Mesenchymal stem cell (in vitro differentiated cells and primary cell): ENCODE measurements at regions not wholly inside any gene's neighbourhood (a gene's known extent, or its start where the extent isn't known, plus 50 kb on each side); places are given as distances from the start of the nearest gene placed in this dataset.

ENCODE experiments used
- DNase-seq: peaks from one replicate; pipeline ENCODE4 v3.0.0-alpha.2; 2013
- H2AFZ ChIP-seq: one replicate; pipeline ENCODE4 v1.6.1; 2013; ENCODE audit warnings: low read depth, mild to moderate bottlenecking, control low read depth, inconsistent platforms, low read length, moderate library complexity
- H2AK5ac ChIP-seq: 2 replicates; pipeline ENCODE4 v1.6.1; 2013; ENCODE audit warnings: low read length, moderate library complexity, mild to moderate bottlenecking, inconsistent platforms; ENCODE audit not compliant: severe bottlenecking
- H2BK120ac ChIP-seq: one replicate; pipeline ENCODE4 v1.6.1; 2013; ENCODE audit warnings: low read depth, mild to moderate bottlenecking, inconsistent platforms, low read length, moderate library complexity
- H2BK12ac ChIP-seq, 2 experiments: one replicate each; pipeline ENCODE4 v1.6.1; 2013; ENCODE audit warnings: inconsistent platforms in 2 of 2, low read length in 2 of 2, mild to moderate bottlenecking in 2 of 2, moderate library complexity in 2 of 2, control low read depth in 1 of 2
- H2BK15ac ChIP-seq: one replicate; pipeline ENCODE4 v1.6.1; 2013; ENCODE audit warnings: mild to moderate bottlenecking, low read depth, inconsistent platforms; ENCODE audit not compliant: poor library complexity, severe bottlenecking
- H2BK5ac ChIP-seq: 2 replicates; pipeline ENCODE4 v1.6.1; 2013; ENCODE audit warnings: low read depth, mild to moderate bottlenecking, low read length, control low read depth, inconsistent platforms; ENCODE audit not compliant: poor library complexity, severe bottlenecking
- H3K14ac ChIP-seq, 2 experiments: one replicate each; pipeline ENCODE4 v1.6.1; 2013; ENCODE audit warnings: inconsistent platforms in 2 of 2, low read length in 2 of 2, control low read depth in 1 of 2, mild to moderate bottlenecking in 1 of 2, moderate library complexity in 1 of 2
- H3K18ac ChIP-seq, 2 experiments: one replicate each; pipeline ENCODE4 v1.6.1; 2013; ENCODE audit warnings: inconsistent platforms in 2 of 2, low read length in 2 of 2, control low read depth in 1 of 2, low read depth in 1 of 2, mild to moderate bottlenecking in 1 of 2
- H3K23ac ChIP-seq, 2 experiments: one replicate each; pipeline ENCODE4 v1.6.1; 2013; ENCODE audit warnings: inconsistent platforms in 2 of 2, low read length in 2 of 2, mild to moderate bottlenecking in 2 of 2, moderate library complexity in 2 of 2, control low read depth in 1 of 2
- H3K27ac ChIP-seq: 2 replicates; pipeline ENCODE4 v1.5.1; 2013; ENCODE audit warnings: mild to moderate bottlenecking, moderate library complexity, low read length, control low read depth, inconsistent platforms; ENCODE audit not compliant: poor library complexity, severe bottlenecking
- H3K27me3 ChIP-seq, 2 experiments: 2 replicates each; pipeline versions ENCODE4 v1.6.1 to v1.7.0; 2013; ENCODE audit warnings: low read length in 2 of 2, mild to moderate bottlenecking in 2 of 2, moderate library complexity in 2 of 2, control low read depth in 1 of 2, inconsistent platforms in 1 of 2; ENCODE audit not compliant: control insufficient read depth in 1 of 2, insufficient read depth in 1 of 2
- H3K36me3 ChIP-seq, 2 experiments: 2 replicates each; pipeline versions ENCODE4 v1.6.1 to v1.7.0; 2013; ENCODE audit warnings: low read length in 2 of 2, control low read depth in 1 of 2, inconsistent platforms in 1 of 2, low read depth in 1 of 2, mild to moderate bottlenecking in 1 of 2; ENCODE audit not compliant: insufficient read depth in 2 of 2, control insufficient read depth in 1 of 2
- H3K4ac ChIP-seq, 2 experiments: one replicate each; pipeline ENCODE4 v1.6.1; 2013; ENCODE audit warnings: inconsistent platforms in 2 of 2, low read length in 2 of 2, mild to moderate bottlenecking in 2 of 2, moderate library complexity in 2 of 2, control low read depth in 1 of 2, low read depth in 1 of 2
- H3K4me1 ChIP-seq: 2 replicates; pipeline ENCODE4 v1.6.1; 2013; ENCODE audit warnings: low read depth, low read length, control low read depth; ENCODE audit not compliant: control insufficient read depth, insufficient read depth
- H3K4me2 ChIP-seq: 2 replicates; pipeline ENCODE4 v1.6.1; 2013; ENCODE audit warnings: low read length, mild to moderate bottlenecking, inconsistent platforms; ENCODE audit not compliant: poor library complexity, severe bottlenecking
- H3K4me3 ChIP-seq, 2 experiments: 2 replicates each; pipeline versions ENCODE4 v1.5.1 to v1.7.0; 2013; ENCODE audit warnings: low read length in 2 of 2, mild to moderate bottlenecking in 2 of 2, control low read depth in 1 of 2, low read depth in 1 of 2; ENCODE audit not compliant: insufficient read depth in 1 of 2
- H3K79me1 ChIP-seq: replicated peaks from 2 replicates; pipeline ENCODE4 v1.6.1; 2013; ENCODE audit warnings: mild to moderate bottlenecking, control low read depth, low read length, inconsistent platforms; ENCODE audit not compliant: poor library complexity, severe bottlenecking
- H3K9ac ChIP-seq: 2 replicates; pipeline ENCODE4 v1.7.0; 2013; ENCODE audit warnings: mild to moderate bottlenecking, low read length, moderate library complexity
- H3K9me3 ChIP-seq: 2 replicates; pipeline ENCODE4 v1.7.0; 2013; ENCODE audit warnings: mild to moderate bottlenecking, low read length; ENCODE audit not compliant: control insufficient read depth
- H4K8ac ChIP-seq: one replicate; pipeline ENCODE4 v1.6.1; 2013; ENCODE audit warnings: inconsistent platforms, mild to moderate bottlenecking, low read length, moderate library complexity
- H4K91ac ChIP-seq: one replicate; pipeline ENCODE4 v1.6.1; 2013; ENCODE audit warnings: mild to moderate bottlenecking, low read length, inconsistent platforms
- WGBS: methylation state at CpG from one replicate; pipeline ENCODE4 v1.1.7; 2013; ENCODE audit warnings: mixed read lengths; 5-methylcytosine and 5-hydroxymethylcytosine counted together

DNA sequence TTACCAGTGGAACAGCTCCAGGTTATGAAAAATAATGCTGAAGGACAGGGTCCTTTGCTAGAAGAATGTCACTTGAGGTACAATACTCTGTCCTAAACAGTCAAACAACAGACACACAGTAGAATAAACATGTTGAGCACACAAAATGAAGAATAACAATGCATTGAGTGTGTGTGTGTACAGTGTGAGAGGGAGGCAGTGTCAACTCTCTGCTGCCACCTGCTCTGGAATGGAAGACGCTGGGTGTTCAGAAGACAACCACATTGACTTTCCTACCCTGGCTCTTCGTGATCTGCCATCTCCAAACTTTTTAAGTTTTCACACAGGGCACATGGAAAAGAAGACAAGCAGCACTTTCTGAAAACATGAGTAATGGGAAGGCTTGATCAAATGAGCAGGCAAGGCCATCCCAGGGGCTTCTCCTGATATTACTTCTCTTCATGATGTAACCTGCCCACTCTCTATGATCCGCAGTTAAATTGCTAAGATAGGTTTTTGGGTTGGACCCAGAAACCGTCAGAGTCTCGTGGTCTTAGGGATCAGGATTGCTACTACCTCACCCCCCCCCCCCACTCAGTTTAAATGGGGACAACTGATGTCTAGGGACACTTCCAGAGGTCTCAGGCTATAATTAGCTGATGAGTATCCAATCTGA, 533.2 kb upstream of the TNP1 start:
- H3K18ac ChIP-seq, result no peak overlapping the region
- H3K4ac ChIP-seq, result no peak overlapping the region
- peaks cover 3% of the 10 kb centered on the region for H3K4me1 ChIP-seq
- H2BK120ac ChIP-seq, result no peak overlapping the region
- H3K23ac ChIP-seq, result no peak overlapping the region
- no peaks in the 10 kb centered on the region for H3K36me3 ChIP-seq
- no peak overlapping the region for H4K91ac ChIP-seq
- H3K9ac ChIP-seq, result peak overlapping the region; percentile 87
- no peaks in the 10 kb centered on the region for H3K9me3 ChIP-seq
- H3K79me1 ChIP-seq, result no peaks in the 10 kb centered on the region
- H3K4me2 ChIP-seq, result no peak overlapping the region
- no peak overlapping the region for H2BK5ac ChIP-seq
- no peak overlapping the region for H4K8ac ChIP-seq
- no peaks in the 10 kb centered on the region for H3K27me3 ChIP-seq
- H2BK12ac ChIP-seq, result no peak overlapping the region
- H2AFZ ChIP-seq, result no peak overlapping the region
- no peak overlapping the region for H3K14ac ChIP-seq
- H2BK15ac ChIP-seq, result no peak overlapping the region
- no peak for DNase-seq
- WGBS, result 100% methylated on average over 4 of the region's 5 CpGs
- H3K27ac ChIP-seq, result no peak overlapping the region
- peak overlapping the region in 1 of 2 experiments; percentile 27 for H3K4me3 ChIP-seq
- H2AK5ac ChIP-seq, result no peak overlapping the region

GRCh38 chr2:217387776-217388387, 528.0 kb upstream of the TNP1 start:
- Histone ChIP-seq H3K4ac (no peak overlapping the region), H3K27me3 (no peaks in the 10 kb centered on the region), H3K36me3 (no peaks in the 10 kb centered on the region), H2BK15ac (no peak overlapping the region), H2BK120ac (no peak overlapping the region), H3K79me1 (no peaks in the 10 kb centered on the region), H3K9ac (no peak overlapping the region), H2AK5ac (no peak overlapping the region), H4K8ac (peak overlapping the region; percentile 62), H3K4me2 (no peak overlapping the region), H2BK12ac (peak overlapping the region; percentile 18 to 64), H3K27ac (no peak overlapping the region), H2AFZ (no peak overlapping the region), H3K4me1 (peaks cover 1% of the 10 kb centered on the region), H3K14ac (no peak overlapping the region), H3K18ac (peak overlapping the region in 1 of 2 experiments; percentile 48), H3K23ac (no peak overlapping the region), H4K91ac (no peak overlapping the region), H2BK5ac (no peak overlapping the region), H3K9me3 (no peaks in the 10 kb centered on the region), H3K4me3 (no peak overlapping the region)
- 96% methylated on average over 4 of the region's 4 CpGs for WGBS
- no peak for DNase-seq

DNA sequence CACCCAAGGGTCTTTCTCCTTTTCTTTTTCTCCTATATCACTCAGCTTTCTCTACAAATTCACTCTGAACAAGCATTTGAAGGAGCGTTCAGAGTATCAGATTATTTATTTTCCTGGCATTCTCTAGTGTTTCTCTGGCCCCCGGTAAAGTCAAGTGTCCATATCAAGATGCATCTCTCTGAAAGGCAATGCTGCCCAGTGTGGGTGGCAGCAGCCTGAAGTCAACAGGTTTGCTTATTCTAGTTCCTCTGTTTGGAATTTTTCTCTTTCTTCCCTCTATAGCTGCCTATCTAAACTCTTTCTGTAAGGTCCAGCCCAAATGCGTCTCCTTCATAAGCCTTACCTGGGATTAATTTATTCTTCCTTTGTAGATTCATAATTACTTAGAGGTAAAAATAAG, 526.2 kb upstream of the TNP1 start:
- H4K91ac ChIP-seq, result no peak overlapping the region
- H3K79me1 ChIP-seq, result no peaks in the 10 kb centered on the region
- no peaks in the 10 kb centered on the region for H3K27me3 ChIP-seq
- H3K4me2 ChIP-seq, result no peak overlapping the region
- H2AK5ac ChIP-seq, result peak overlapping the region; percentile 41
- H4K8ac ChIP-seq, result no peak overlapping the region
- no peak overlapping the region for H2BK120ac ChIP-seq
- H3K4ac ChIP-seq, result peak overlapping the region in 1 of 2 experiments; percentile 24
- no peak overlapping the region for H3K14ac ChIP-seq
- H3K4me3 ChIP-seq, result no peak overlapping the region
- no peak overlapping the region for H3K18ac ChIP-seq
- H3K23ac ChIP-seq, result no peak overlapping the region
- H2BK15ac ChIP-seq, result no peak overlapping the region
- H2BK5ac ChIP-seq, result no peak overlapping the region
- DNase-seq, result no peak
- 57% methylated on average over 2 of the region's 3 CpGs for WGBS
- no peak overlapping the region for H3K27ac ChIP-seq
- H2BK12ac ChIP-seq, result no peak overlapping the region
- H3K36me3 ChIP-seq, result no peaks in the 10 kb centered on the region
- H3K4me1 ChIP-seq, result peaks cover 1% of the 10 kb centered on the region
- no peak overlapping the region for H2AFZ ChIP-seq
- no peaks in the 10 kb centered on the region for H3K9me3 ChIP-seq
- H3K9ac ChIP-seq, result no peak overlapping the region

DNA sequence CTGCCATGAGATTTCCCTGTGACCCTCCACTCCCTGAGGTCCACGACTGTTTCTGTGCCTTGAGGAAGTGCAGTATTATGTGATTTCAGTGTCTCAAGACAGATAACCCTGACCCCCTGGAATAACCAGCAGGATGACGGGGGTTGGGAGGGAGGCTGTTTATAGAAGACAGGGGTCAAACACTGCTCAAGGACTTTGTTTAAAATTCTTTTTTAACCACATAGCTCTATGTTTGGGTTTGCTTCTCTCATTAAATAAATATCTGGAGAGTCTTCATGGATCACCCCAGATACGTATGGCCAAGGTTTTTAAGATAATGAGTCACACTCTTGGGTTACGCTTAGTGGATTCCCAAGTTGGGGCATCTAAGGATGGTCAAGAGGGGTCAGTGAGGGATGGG, 523.8 kb upstream of the TNP1 start:
- H2AFZ ChIP-seq, result no peak overlapping the region
- H3K14ac ChIP-seq, result no peak overlapping the region
- no peak overlapping the region for H3K4ac ChIP-seq
- no peak overlapping the region for H4K91ac ChIP-seq
- H3K79me1 ChIP-seq, result no peaks in the 10 kb centered on the region
- peak overlapping the region in 1 of 2 experiments; percentile 59 for H2BK12ac ChIP-seq
- no peaks in the 10 kb centered on the region for H3K9me3 ChIP-seq
- no peak overlapping the region for H3K9ac ChIP-seq
- no peak overlapping the region for H2BK15ac ChIP-seq
- no peak overlapping the region for H4K8ac ChIP-seq
- no peak overlapping the region for H3K18ac ChIP-seq
- no peak overlapping the region for H3K23ac ChIP-seq
- no peak overlapping the region for H3K4me3 ChIP-seq
- no peak overlapping the region for H2AK5ac ChIP-seq
- H3K4me2 ChIP-seq, result no peak overlapping the region
- peak; percentile 89 for DNase-seq
- H3K27me3 ChIP-seq, result no peaks in the 10 kb centered on the region
- H3K4me1 ChIP-seq, result peaks cover 1% of the 10 kb centered on the region
- WGBS, result 6% methylated on average over 3 of the region's 4 CpGs
- no peaks in the 10 kb centered on the region for H3K36me3 ChIP-seq
- H2BK5ac ChIP-seq, result no peak overlapping the region
- no peak overlapping the region for H2BK120ac ChIP-seq
- H3K27ac ChIP-seq, result no peak overlapping the region
